ENCODE measurements at regions not wholly inside any gene's neighbourhood (a gene's known extent, or its start where the extent isn't known, plus 50 kb on each side); places are given as distances from the start of the nearest gene placed in this dataset.

- H3K4me3 ChIP-seq (replicated peaks; ENCODE audit: low read depth, low read length): no peak overlapping the region
- DNase-seq (ENCODE audit: low read depth): no peak
- TF ChIP-seq, protein P1, sequence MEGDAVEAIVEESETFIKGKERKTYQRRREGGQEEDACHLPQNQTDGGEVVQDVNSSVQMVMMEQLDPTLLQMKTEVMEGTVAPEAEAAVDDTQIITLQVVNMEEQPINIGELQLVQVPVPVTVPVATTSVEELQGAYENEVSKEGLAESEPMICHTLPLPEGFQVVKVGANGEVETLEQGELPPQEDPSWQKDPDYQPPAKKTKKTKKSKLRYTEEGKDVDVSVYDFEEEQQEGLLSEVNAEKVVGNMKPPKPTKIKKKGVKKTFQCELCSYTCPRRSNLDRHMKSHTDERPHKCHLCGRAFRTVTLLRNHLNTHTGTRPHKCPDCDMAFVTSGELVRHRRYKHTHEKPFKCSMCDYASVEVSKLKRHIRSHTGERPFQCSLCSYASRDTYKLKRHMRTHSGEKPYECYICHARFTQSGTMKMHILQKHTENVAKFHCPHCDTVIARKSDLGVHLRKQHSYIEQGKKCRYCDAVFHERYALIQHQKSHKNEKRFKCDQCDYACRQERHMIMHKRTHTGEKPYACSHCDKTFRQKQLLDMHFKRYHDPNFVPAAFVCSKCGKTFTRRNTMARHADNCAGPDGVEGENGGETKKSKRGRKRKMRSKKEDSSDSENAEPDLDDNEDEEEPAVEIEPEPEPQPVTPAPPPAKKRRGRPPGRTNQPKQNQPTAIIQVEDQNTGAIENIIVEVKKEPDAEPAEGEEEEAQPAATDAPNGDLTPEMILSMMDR (IDR thresholded peaks at IDR 0.05; ENCODE audit: low read length, missing control alignments): peak; percentile 14
Measured at GRCh38 chr7:17474724-17475344, 176.4 kb downstream of the AHR start.

DNA sequence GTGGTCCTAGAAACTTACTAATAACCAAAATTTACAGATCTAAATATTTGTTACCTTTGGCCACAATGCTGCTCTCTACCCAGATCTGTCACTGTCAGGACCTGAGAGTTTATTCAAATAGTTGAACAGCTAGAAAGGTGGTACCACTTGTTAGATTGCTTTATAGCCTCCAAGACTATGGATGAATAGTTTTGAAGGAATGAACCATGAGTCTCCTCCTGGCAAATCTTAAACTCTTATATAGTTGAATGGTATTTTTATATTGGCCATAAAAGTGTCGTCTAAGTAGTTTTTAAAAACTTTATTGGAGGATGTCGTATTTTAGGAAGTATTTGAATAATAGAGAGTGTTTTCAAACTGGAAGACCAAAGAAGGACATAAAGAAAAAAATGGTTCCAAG is 178.7 kb downstream of the AHR start:
- DNase-seq (ENCODE audit: low read depth): no peak
- H3K4me3 ChIP-seq (replicated peaks; ENCODE audit: low read depth, low read length): no peak overlapping the region
- TF ChIP-seq, protein P1 (IDR thresholded peaks at IDR 0.05; ENCODE audit: low read length, missing control alignments): no peak

- TF ChIP-seq, protein P1 (IDR thresholded peaks at IDR 0.05; ENCODE audit: low read length, missing control alignments): no peak
- no peak for DNase-seq (ENCODE audit: low read depth)
- H3K4me3 ChIP-seq (replicated peaks; ENCODE audit: low read depth, low read length): no peak overlapping the region
Measured at GRCh38 chr7:17481118-17481517, 182.7 kb downstream of the AHR start.

- no peak overlapping the region for H3K4me3 ChIP-seq (replicated peaks; ENCODE audit: low read depth, low read length)
- TF ChIP-seq, protein P1 (IDR thresholded peaks at IDR 0.05; ENCODE audit: low read length, missing control alignments): no peak
Measured at GRCh38 chr7:17485368-17485767, 186.9 kb downstream of the AHR start.

DNA sequence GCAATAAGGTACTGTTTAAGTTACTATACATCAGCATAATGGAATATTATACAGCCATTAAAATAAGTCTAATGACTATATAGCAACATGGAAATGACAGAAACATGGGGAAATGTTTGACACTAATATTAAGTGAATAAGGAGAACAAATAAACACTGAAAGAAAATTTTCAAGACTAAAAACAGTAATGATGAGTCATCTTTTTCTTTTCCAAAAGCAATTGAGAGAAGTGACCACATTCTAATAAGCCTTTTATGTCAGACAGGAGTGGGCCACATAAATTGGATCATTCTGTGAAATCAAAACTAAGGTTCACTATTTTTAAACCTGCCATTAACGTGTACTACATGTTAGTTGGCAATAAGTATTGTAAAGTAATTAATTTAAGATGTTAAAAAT is 187.5 kb downstream of the AHR start:
- DNase-seq (ENCODE audit: low read depth): no peak
- no peak overlapping the region for H3K4me3 ChIP-seq (replicated peaks; ENCODE audit: low read depth, low read length)
- TF ChIP-seq, protein P1 (IDR thresholded peaks at IDR 0.05; ENCODE audit: low read length, missing control alignments): no peak

More at GRCh38 chr7:17485368-17485767, 186.9 kb downstream of the AHR start:
- DNase-seq (ENCODE audit: low read depth): no peak

DNA sequence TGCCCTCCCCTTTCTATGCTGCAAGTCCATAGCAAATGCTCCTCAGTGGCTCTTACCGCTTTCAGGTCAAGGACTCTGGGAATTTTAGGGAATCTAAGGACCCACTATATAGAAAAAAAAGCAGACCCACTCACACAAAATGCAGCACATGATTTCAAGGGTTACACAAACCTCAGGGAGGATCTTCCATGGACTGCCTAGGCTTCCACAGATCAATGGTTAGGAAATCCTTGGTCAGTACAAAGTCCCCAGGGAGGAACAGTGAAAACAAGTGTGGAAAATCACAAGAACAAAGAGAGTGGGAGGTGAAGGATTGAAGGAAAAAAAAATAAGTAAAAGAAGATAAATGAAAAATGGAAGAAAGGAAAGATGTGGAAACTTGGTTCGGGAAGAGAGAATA is 188.4 kb downstream of the AHR start:
- TF ChIP-seq, protein P1 (IDR thresholded peaks at IDR 0.05; ENCODE audit: low read length, missing control alignments): no peak
- no peak for DNase-seq (ENCODE audit: low read depth)
- H3K4me3 ChIP-seq (replicated peaks; ENCODE audit: low read depth, low read length): no peak overlapping the region

DNA sequence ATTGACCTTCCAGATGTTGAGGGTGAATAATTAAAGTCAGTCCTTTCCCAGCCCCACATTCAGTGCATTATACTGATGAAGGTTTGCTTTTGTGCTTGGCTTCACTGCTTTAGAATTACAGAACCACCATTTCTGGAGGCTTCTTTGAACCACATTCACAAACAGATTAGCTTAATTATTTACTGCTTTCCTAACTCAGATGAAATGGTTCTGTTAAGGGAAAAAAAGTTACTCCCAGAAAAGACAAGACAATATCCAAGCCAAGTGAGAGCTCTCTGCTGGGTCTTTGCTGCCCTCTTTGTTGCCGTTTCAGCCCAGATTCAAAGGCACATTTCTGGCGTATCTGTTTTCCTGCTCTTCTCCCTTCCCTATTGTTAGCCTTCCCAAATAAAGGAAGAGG is 188.9 kb downstream of the AHR start:
- no peak for DNase-seq (ENCODE audit: low read depth)
- no peak overlapping the region for H3K4me3 ChIP-seq (replicated peaks; ENCODE audit: low read depth, low read length)
- TF ChIP-seq, protein P1 (IDR thresholded peaks at IDR 0.05; ENCODE audit: low read length, missing control alignments): no peak
